Stimulated activated naive CD8-positive, alpha-beta T cell treated with anti-CD3 and anti-CD28 coated beads, Interleukin-15, Interleukin-2, amounts not matched to agents 100 ng/mL and 50 ng/mL, for 24 hours (primary cell): ENCODE measurements at regions not wholly inside any gene's neighbourhood (a gene's known extent, or its start where the extent isn't known, plus 50 kb on each side); places are given as distances from the start of the nearest gene placed in this dataset.

Experiments
- H3K27ac Mint-ChIP-seq: one replicate; pipeline ENCODE4 v1.8.0; 2021; ENCODE audit warnings: mild to moderate bottlenecking, mixed read lengths
- H3K27me3 Mint-ChIP-seq: one replicate; pipeline ENCODE4 v1.8.0; 2021; ENCODE audit warnings: mixed read lengths
- H3K36me3 Mint-ChIP-seq: one replicate; pipeline ENCODE4 v1.8.0; 2021; ENCODE audit warnings: low read depth, mixed read lengths
- H3K4me1 Mint-ChIP-seq: one replicate; pipeline ENCODE4 v1.8.0; 2021; ENCODE audit warnings: low read depth, mixed read lengths
- H3K4me3 Mint-ChIP-seq: one replicate; pipeline ENCODE4 v1.8.0; 2021; ENCODE audit warnings: mild to moderate bottlenecking, mixed read lengths
- H3K9me3 Mint-ChIP-seq: one replicate; pipeline ENCODE4 v1.8.0; 2021; ENCODE audit warnings: mixed read lengths

GRCh38 chr22:48902983-48903650, 924.6 kb downstream of the BRD1 start:
- no peaks in the 10 kb centered on the region for H3K36me3 Mint-ChIP-seq
- H3K4me1 Mint-ChIP-seq = no peaks in the 10 kb centered on the region
- H3K27me3 Mint-ChIP-seq = peaks cover 30% of the 10 kb centered on the region
- no peaks in the 10 kb centered on the region for H3K9me3 Mint-ChIP-seq
- no peak overlapping the region for H3K4me3 Mint-ChIP-seq
- H3K27ac Mint-ChIP-seq = no peak overlapping the region

GRCh38 chr22:48902001-48902869, 925.4 kb downstream of the BRD1 start:
- no peaks in the 10 kb centered on the region for H3K36me3 Mint-ChIP-seq
- H3K27ac Mint-ChIP-seq = no peak overlapping the region
- no peaks in the 10 kb centered on the region for H3K4me1 Mint-ChIP-seq
- no peaks in the 10 kb centered on the region for H3K9me3 Mint-ChIP-seq
- H3K4me3 Mint-ChIP-seq = no peak overlapping the region
- H3K27me3 Mint-ChIP-seq = peaks cover 23% of the 10 kb centered on the region

- Mint-ChIP-seq H3K9me3 (no peaks in the 10 kb centered on the region), H3K4me1 (no peaks in the 10 kb centered on the region), H3K36me3 (no peaks in the 10 kb centered on the region), H3K4me3 (no peak overlapping the region), H3K27ac (no peak overlapping the region), H3K27me3 (peaks cover 15% of the 10 kb centered on the region)
Observed at GRCh38 chr22:48901324-48901723, 926.3 kb downstream of the BRD1 start.

- Mint-ChIP-seq H3K4me3 (no peak overlapping the region), H3K9me3 (no peaks in the 10 kb centered on the region), H3K27me3 (peaks cover 12% of the 10 kb centered on the region), H3K27ac (no peak overlapping the region), H3K4me1 (no peaks in the 10 kb centered on the region), H3K36me3 (no peaks in the 10 kb centered on the region)
Observed at GRCh38 chr22:48900626-48901025, 927.0 kb downstream of the BRD1 start.

- H3K27ac Mint-ChIP-seq = no peak overlapping the region
- H3K36me3 Mint-ChIP-seq = no peaks in the 10 kb centered on the region
- no peaks in the 10 kb centered on the region for H3K9me3 Mint-ChIP-seq
- peaks cover 15% of the 10 kb centered on the region for H3K27me3 Mint-ChIP-seq
- no peak overlapping the region for H3K4me3 Mint-ChIP-seq
- H3K4me1 Mint-ChIP-seq = no peaks in the 10 kb centered on the region
Observed at GRCh38 chr22:48900327-48900597, 927.4 kb downstream of the BRD1 start.

GRCh38 chr22:48899523-48900326, 927.9 kb downstream of the BRD1 start:
- H3K4me3 Mint-ChIP-seq = no peak overlapping the region
- no peak overlapping the region for H3K27ac Mint-ChIP-seq
- no peaks in the 10 kb centered on the region for H3K4me1 Mint-ChIP-seq
- no peaks in the 10 kb centered on the region for H3K36me3 Mint-ChIP-seq
- H3K27me3 Mint-ChIP-seq = peaks cover 14% of the 10 kb centered on the region
- no peaks in the 10 kb centered on the region for H3K9me3 Mint-ChIP-seq

- Mint-ChIP-seq H3K27me3 (peaks cover 7% of the 10 kb centered on the region), H3K9me3 (no peaks in the 10 kb centered on the region), H3K4me3 (no peak overlapping the region), H3K36me3 (no peaks in the 10 kb centered on the region), H3K27ac (no peak overlapping the region), H3K4me1 (no peaks in the 10 kb centered on the region)
Observed at GRCh38 chr22:48898524-48899250, 929.0 kb downstream of the BRD1 start.

- Mint-ChIP-seq H3K9me3 (no peaks in the 10 kb centered on the region), H3K4me3 (no peak overlapping the region), H3K27me3 (peaks cover 4% of the 10 kb centered on the region), H3K27ac (no peak overlapping the region), H3K36me3 (no peaks in the 10 kb centered on the region), H3K4me1 (no peaks in the 10 kb centered on the region)
Observed at GRCh38 chr22:48897645-48898370, 929.9 kb downstream of the BRD1 start.

GRCh38 chr22:48896766-48897644, 930.7 kb downstream of the BRD1 start:
- peaks cover 4% of the 10 kb centered on the region for H3K27me3 Mint-ChIP-seq
- no peaks in the 10 kb centered on the region for H3K36me3 Mint-ChIP-seq
- no peaks in the 10 kb centered on the region for H3K4me1 Mint-ChIP-seq
- H3K4me3 Mint-ChIP-seq = no peak overlapping the region
- H3K9me3 Mint-ChIP-seq = no peaks in the 10 kb centered on the region
- H3K27ac Mint-ChIP-seq = no peak overlapping the region

- Mint-ChIP-seq H3K27ac (no peak overlapping the region), H3K36me3 (no peaks in the 10 kb centered on the region), H3K9me3 (no peaks in the 10 kb centered on the region), H3K4me1 (no peaks in the 10 kb centered on the region), H3K4me3 (no peak overlapping the region), H3K27me3 (peaks cover 4% of the 10 kb centered on the region)
Observed at GRCh38 chr22:48895831-48896765, 931.6 kb downstream of the BRD1 start.

GRCh38 chr22:48895336-48895735, 932.3 kb downstream of the BRD1 start:
- Mint-ChIP-seq H3K27ac (no peak overlapping the region), H3K27me3 (peaks cover 4% of the 10 kb centered on the region), H3K9me3 (no peaks in the 10 kb centered on the region), H3K4me3 (no peak overlapping the region), H3K36me3 (no peaks in the 10 kb centered on the region), H3K4me1 (no peaks in the 10 kb centered on the region)

GRCh38 chr22:48894804-48895250, 932.8 kb downstream of the BRD1 start:
- Mint-ChIP-seq H3K4me3 (no peak overlapping the region), H3K36me3 (no peaks in the 10 kb centered on the region), H3K27ac (no peak overlapping the region), H3K4me1 (no peaks in the 10 kb centered on the region), H3K9me3 (no peaks in the 10 kb centered on the region), H3K27me3 (peaks cover 4% of the 10 kb centered on the region)
